ENCODE measurements at regions not wholly inside any gene's neighbourhood (a gene's known extent, or its start where the extent isn't known, plus 50 kb on each side); places are given as distances from the start of the nearest gene placed in this dataset.
"Not testable (repeated sequence)": the region's sequence is repeated elsewhere in the genome, so short reads cannot be mapped to it uniquely, and the experiment has no call there.

DNA sequence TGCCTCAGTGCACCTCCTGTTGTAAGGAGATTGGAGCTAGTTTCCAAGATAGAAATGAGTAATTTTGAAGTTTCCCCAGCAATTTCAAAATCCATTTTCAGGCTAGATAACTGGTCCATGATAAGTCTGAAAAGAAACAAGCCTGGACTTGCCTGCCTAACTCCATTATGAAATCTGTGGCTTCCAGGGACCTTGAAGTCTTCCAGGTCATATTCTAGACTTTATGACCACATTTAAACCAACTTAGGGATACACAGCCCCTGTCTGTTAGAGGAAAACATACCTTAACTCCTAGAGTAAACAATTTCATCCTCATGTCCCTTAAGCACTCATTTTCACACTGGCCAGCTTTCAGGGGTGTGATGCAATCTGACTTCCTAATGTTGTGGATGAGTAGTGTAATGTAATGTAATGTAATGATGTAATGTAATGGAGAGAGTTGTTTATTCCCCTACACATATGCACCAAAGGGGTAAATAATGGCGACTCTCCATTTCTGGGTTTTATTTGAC lies 96.7 kb upstream of the FAM20A start:
- DNase-seq = no peak

GRCh38 chr17:68695659-68696058 lies 94.5 kb upstream of the FAM20A start:
- no peak for DNase-seq

DNA sequence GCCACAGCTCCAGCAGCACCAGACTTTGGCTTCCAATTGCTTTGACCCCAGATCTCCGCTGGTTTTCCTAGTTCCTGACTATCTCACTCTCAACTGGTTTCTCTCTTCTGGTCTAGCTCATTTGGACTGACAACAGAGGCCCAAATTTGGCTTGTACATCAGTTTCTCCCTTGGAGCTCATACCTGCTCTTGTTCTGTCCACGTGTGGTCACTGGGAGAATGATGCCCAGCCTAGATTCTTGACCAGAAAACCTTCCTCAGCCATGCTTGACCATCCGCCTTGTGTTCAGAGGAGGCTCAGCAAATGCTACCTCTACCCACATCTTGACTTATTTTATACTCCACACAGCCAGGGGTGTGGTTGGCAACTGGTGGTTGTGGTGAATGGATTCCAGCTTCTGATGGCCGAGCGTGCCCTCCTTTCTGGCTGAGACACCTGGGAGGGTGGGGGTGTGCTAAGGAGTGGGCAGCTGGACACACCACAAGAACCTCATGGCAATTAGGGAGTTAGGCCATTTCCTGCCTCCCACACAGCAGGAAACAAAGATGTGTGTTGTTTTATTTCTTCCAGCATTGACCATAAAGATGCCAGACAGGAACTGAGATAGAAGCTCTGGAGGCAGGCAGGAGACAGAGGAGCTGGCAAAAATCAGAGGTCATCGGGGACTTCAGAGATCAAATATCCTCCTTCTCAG lies 93.8 kb upstream of the FAM20A start:
- no peak for DNase-seq

DNA sequence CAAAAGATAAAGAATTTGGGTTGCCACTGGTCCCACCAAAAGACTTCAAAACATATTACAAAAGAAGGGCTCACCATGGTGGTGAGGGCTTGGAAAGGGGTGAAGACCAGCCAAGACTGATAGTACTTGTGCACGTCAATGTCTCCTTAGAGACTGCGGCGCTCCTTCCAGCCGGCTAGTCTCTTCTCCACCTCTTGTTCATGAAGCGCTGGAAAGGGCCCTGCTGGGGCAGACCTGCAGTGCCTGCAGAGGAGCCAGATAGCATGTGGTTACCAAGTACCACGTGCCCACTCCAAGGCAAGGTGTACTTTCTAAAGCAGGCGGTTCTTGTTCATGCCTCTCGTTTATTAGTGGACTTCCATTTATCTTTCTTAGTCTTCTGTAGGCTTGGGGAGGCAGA lies 92.7 kb upstream of the FAM20A start:
- no peak for DNase-seq

GRCh38 chr17:68693466-68693865 lies 92.3 kb upstream of the FAM20A start:
- DNase-seq = no peak

DNA sequence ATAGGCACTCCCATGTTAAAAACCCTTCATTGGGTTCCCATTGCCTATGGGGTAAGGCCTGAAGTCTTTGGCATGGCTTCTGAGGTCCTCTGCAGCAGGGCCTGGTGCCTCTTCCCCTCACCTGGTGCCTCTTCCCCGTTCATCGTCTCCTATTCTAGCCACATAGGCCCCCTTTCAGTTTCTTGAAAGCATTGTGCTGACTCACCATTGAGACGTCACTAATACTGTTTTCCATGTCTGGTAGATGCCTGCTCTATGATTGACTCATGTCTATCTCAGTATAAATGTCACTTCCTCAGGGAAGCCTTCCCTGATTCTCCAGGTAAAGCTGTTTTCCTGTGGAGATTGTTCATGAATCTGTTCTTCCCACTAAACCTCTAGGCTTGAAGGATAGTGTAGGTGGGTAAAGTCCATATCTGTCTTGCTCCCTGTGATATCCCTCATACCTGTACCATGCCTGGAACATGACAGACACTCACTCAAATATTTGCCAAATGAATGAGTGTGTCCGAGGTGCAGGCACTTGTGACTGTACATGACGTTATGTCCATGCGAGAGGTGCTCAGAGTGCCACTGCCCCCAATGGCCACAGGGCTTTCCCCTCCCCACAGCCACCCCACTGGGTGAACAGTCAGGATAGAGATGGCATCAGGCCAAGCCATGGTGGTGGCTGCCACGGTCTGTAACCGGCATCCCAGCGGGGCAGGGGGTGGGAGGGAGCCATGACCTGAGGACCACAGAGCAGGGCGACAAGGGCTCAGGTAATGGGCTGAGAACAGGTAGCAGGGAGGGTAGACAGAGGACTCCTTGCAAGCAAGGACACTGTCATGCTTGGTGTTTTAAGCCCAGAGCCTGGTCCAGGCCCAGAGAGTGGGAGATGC lies 85.2 kb upstream of the FAM20A start:
- no peak for DNase-seq

- no peak for DNase-seq
Observed at GRCh38 chr17:68684949-68685357, 83.8 kb upstream of the FAM20A start.

GRCh38 chr17:68682903-68683302 lies 81.7 kb upstream of the FAM20A start:
- peak; percentile 47 for DNase-seq

GRCh38 chr17:68679882-68680281 lies 78.7 kb upstream of the FAM20A start:
- no peak for DNase-seq

GRCh38 chr17:68676856-68677255 lies 75.7 kb upstream of the FAM20A start:
- DNase-seq = no peak

- DNase-seq = no peak
Observed at GRCh38 chr17:68675723-68676122, 74.6 kb upstream of the FAM20A start.

- no peak for DNase-seq
Observed at GRCh38 chr17:68674029-68674925, 73.1 kb upstream of the FAM20A start.

DNA sequence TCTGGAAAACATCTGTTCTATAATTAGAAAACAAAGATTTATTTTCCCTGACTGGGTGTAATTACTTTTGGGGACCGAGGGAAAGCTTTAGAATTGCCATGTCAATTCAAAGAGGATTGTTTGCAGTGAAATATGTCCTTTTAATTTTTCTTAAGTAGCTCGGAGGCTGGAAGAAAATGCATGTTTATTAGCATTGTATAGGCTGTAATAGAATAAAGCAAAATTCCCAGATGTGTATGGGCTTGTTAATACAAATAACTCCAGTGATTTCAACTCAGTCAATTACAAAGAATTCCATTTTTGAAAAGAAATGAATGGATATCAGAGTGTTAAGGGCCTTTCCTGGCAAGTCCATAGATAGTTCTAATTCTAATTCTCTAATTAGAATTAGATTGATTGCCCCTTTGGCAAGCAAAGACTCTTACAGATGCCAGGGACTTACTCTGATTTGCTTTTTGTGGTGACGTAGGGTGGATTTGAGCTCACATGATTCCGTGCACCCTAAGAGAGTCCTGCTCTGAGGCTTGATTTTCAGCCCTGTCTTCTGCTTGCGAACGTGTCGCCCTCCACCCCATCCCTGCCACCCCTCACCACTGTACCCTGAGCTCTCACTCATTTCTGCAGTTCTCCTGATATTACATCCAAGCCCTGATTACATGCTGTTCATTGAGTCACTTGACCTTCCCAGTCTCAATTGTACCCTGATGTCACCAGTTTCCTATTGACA lies 70.0 kb upstream of the FAM20A start:
- DNase-seq = no peak

DNA sequence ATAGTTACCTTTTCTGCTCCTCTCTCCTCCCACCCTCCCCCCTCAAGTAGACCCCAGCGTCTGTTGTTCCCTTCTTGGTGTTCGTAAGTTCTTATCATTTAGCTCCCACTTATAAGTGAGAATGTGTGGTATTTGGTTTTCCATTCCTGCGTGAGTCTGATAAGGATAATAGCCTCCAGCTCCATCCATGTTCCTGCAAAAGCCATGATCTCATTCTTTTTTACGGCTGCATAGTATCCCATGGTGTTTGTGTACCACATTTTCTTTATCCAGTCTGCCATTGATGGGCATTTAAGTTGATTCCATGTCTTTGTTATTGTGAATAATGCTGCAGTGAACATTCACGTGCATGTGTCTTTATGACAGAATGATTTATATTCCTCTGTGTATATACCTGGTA lies 65.3 kb upstream of the FAM20A start:
- not testable (repeated sequence) for DNase-seq

- DNase-seq = no peak
Observed at GRCh38 chr17:68665373-68665772, 64.2 kb upstream of the FAM20A start.

DNA sequence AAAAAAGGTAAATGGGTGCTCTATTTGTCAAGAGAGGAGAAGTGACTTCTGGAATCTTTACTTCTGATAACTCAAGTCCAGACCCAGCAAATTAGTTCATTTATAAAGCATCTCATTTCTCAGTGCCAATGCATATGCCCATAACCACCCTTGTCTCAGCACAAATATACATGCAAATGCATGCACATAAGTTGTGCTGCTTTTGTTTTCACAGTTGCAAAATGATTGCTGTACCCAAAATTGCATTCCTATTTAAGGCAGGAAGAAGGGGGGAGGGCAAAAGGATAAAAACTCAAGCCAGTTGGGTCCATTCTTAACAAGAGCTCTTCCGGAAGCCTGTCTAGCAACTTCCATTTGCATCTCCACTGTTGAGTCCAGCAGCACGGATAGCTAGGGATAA lies 61.3 kb upstream of the FAM20A start:
- no peak for DNase-seq

DNA sequence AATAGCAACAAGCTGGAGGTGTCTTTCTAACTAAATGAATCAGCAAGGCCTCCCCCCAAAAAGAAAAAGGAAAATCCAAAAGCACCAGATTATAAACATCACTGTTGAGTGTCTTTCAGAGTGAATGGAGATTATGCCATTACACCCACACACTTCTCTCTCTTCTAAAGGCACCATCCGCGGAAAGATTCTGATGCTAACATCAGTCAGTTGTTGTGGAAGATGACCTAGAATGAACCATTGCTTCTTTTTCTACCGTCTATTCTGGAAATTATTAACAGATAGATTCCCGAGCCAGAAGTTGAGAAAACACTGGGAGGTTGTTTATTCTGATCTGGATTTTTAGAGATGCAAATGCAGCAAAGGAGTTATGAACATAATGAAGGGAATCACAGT lies 60.9 kb upstream of the FAM20A start:
- DNase-seq = no peak

GRCh38 chr17:68661265-68662036 lies 60.3 kb upstream of the FAM20A start:
- no peak for DNase-seq

- DNase-seq = no peak
Observed at GRCh38 chr17:68660302-68660701, 59.1 kb upstream of the FAM20A start.

GRCh38 chr17:68658999-68659780 lies 58.0 kb upstream of the FAM20A start:
- no peak for DNase-seq

- no peak for DNase-seq
Observed at GRCh38 chr17:68657576-68657975, 56.4 kb upstream of the FAM20A start.

Measured in COR-L47 (cell line).